ENCODE measurements at regions not wholly inside any gene's neighbourhood (a gene's known extent, or its start where the extent isn't known, plus 50 kb on each side); places are given as distances from the start of the nearest gene placed in this dataset.

DNA sequence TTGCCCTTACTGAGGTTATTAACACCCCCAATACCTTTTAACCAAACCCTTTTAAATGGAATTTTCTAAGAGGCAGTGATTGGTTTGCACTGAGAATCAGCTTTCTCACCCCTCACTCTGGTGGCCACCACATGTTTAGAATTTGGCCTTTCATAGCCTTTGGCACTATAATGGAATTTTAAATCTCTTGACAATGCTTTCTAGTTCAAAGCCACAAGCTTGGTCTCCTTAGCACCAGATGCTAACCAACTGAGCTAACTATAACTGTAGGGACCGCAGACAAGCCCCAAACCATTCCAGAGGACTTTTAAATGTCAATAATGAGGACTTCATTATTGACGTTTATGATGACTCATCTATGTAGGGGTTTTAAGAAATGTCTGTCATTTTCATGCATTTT, 238.7 kb upstream of the SNX7 start:
- Histone ChIP-seq H3K4me1 (ENCODE audit: control insufficient read depth, insufficient read depth, low read length) (no peaks in the 10 kb centered on the region), H3K9ac (ENCODE audit: low read length) (no peak overlapping the region)

DNA sequence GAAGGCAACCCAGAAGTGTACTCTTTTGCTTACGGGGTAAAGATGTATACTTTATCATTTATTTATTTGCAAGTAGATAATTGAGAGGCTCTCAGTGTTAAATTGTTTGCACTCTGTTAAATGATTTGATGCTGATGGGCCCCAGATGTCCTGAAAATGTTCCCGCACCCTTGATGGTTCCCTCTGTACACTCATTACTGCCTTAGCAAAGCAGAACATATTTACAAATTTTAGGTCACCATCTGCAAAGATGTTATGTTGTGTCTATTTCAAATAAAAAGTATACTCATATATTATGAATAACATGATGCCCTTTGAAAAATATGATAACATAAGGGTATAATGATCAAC, 240.5 kb upstream of the SNX7 start:
- no peak for DNase-seq (ENCODE audit: low read depth)
- no peak overlapping the region for H3K9ac ChIP-seq (ENCODE audit: low read length)
- no peaks in the 10 kb centered on the region for H3K27me3 ChIP-seq (replicated peaks; ENCODE audit: control insufficient read depth, insufficient read depth, low read length)
- H3K4me1 ChIP-seq (ENCODE audit: control insufficient read depth, insufficient read depth, low read length): no peaks in the 10 kb centered on the region
- no peaks in the 10 kb centered on the region for H3K9me3 ChIP-seq (ENCODE audit: control insufficient read depth, low read length)
- H3K36me3 ChIP-seq (ENCODE audit: control insufficient read depth, insufficient read depth, low read length, severe bottlenecking): no peaks in the 10 kb centered on the region
- H3K4me3 ChIP-seq (ENCODE audit: low read length): no peak overlapping the region

More for the DNA sequence above, 238.7 kb upstream of the SNX7 start:
- H3K9me3 ChIP-seq (ENCODE audit: control insufficient read depth, low read length): no peaks in the 10 kb centered on the region
- no peaks in the 10 kb centered on the region for H3K36me3 ChIP-seq (ENCODE audit: control insufficient read depth, insufficient read depth, low read length, severe bottlenecking)
- DNase-seq (ENCODE audit: low read depth): no peak
- no peaks in the 10 kb centered on the region for H3K27me3 ChIP-seq (replicated peaks; ENCODE audit: control insufficient read depth, insufficient read depth, low read length)
- H3K4me3 ChIP-seq (ENCODE audit: low read length): no peak overlapping the region

GRCh38 chr1:98420376-98421084, 241.0 kb upstream of the SNX7 start:
- Histone ChIP-seq H3K9ac (ENCODE audit: low read length) (no peak overlapping the region), H3K27me3 (replicated peaks; ENCODE audit: control insufficient read depth, insufficient read depth, low read length) (no peaks in the 10 kb centered on the region), H3K9me3 (ENCODE audit: control insufficient read depth, low read length) (no peaks in the 10 kb centered on the region), H3K4me1 (ENCODE audit: control insufficient read depth, insufficient read depth, low read length) (no peaks in the 10 kb centered on the region), H3K4me3 (ENCODE audit: low read length) (no peak overlapping the region), H3K36me3 (ENCODE audit: control insufficient read depth, insufficient read depth, low read length, severe bottlenecking) (no peaks in the 10 kb centered on the region)
- DNase-seq (ENCODE audit: low read depth): peak; percentile 6

- DNase-seq (ENCODE audit: low read depth): no peak
- Histone ChIP-seq H3K36me3 (ENCODE audit: control insufficient read depth, insufficient read depth, low read length, severe bottlenecking) (no peaks in the 10 kb centered on the region), H3K4me3 (ENCODE audit: low read length) (no peak overlapping the region), H3K9me3 (ENCODE audit: control insufficient read depth, low read length) (peaks cover 4% of the 10 kb centered on the region), H3K4me1 (ENCODE audit: control insufficient read depth, insufficient read depth, low read length) (no peaks in the 10 kb centered on the region), H3K27me3 (replicated peaks; ENCODE audit: control insufficient read depth, insufficient read depth, low read length) (no peaks in the 10 kb centered on the region), H3K9ac (ENCODE audit: low read length) (no peak overlapping the region)
Observed at GRCh38 chr1:98417820-98418219, 243.7 kb upstream of the SNX7 start.

DNA sequence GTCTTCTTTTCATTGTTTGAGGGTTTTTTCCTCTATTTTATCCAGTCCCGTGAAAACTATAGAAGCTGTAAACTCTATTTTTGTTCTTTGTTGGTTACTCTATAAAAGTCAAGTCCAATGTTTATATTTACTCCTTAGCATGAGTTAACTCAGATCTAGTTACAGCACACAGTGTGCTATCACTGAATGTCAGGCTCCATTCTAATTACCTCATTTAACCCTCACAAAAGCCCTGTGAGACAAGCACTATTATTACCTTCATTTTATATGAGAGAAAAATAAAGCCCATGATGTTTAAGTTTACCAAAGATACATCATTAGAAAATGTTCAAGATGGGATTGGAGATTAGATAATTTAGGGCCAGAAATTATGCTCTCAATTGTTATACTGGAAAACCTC, 251.4 kb upstream of the SNX7 start:
- Histone ChIP-seq H3K4me1 (ENCODE audit: control insufficient read depth, insufficient read depth, low read length) (no peaks in the 10 kb centered on the region), H3K27me3 (replicated peaks; ENCODE audit: control insufficient read depth, insufficient read depth, low read length) (no peaks in the 10 kb centered on the region), H3K9me3 (ENCODE audit: control insufficient read depth, low read length) (peaks cover 4% of the 10 kb centered on the region), H3K9ac (ENCODE audit: low read length) (no peak overlapping the region), H3K4me3 (ENCODE audit: low read length) (no peak overlapping the region), H3K36me3 (ENCODE audit: control insufficient read depth, insufficient read depth, low read length, severe bottlenecking) (no peaks in the 10 kb centered on the region)
- no peak for DNase-seq (ENCODE audit: low read depth)

DNA sequence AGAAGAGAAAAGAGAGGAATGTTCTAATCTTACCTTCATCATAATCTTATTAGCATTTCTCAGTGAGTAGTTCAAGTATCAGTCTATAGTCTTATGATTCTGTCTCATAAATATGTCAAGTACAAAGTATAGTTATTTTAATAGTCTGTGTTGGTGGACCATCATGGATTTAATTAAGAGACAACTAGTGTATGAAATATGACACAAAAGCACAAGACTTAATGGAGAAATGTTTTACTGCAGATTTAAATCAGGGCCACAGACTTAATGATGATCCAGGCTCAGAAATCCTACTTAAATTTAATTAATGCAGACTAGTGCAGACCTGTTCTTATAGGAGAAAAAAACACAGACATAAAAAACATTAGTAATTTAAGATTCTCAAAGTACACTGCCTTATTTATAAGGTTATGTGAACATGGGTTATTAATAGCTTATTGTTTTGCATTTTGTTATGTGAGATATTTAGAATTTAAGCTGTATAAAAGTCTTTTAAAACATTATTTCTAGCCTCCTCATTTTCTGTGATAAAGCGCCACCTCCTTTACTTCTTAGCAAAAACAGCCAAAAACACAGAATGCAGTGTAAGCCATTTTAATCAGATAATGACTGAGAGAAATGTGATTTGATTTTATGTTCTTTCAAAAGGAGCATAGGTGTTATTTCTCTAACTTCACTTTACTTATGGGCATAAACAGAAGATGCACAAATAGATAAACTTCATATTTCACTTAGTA, 255.0 kb upstream of the SNX7 start:
- Histone ChIP-seq H3K4me1 (ENCODE audit: control insufficient read depth, insufficient read depth, low read length) (no peaks in the 10 kb centered on the region), H3K9me3 (ENCODE audit: control insufficient read depth, low read length) (no peaks in the 10 kb centered on the region), H3K4me3 (ENCODE audit: low read length) (no peak overlapping the region), H3K36me3 (ENCODE audit: control insufficient read depth, insufficient read depth, low read length, severe bottlenecking) (no peaks in the 10 kb centered on the region), H3K27me3 (replicated peaks; ENCODE audit: control insufficient read depth, insufficient read depth, low read length) (no peaks in the 10 kb centered on the region), H3K9ac (ENCODE audit: low read length) (no peak overlapping the region)
- no peak for DNase-seq (ENCODE audit: low read depth)

GRCh38 chr1:98405581-98406074, 255.9 kb upstream of the SNX7 start:
- H3K27me3 ChIP-seq (replicated peaks; ENCODE audit: control insufficient read depth, insufficient read depth, low read length): no peaks in the 10 kb centered on the region
- no peaks in the 10 kb centered on the region for H3K4me1 ChIP-seq (ENCODE audit: control insufficient read depth, insufficient read depth, low read length)
- DNase-seq (ENCODE audit: low read depth): no peak
- H3K9ac ChIP-seq (ENCODE audit: low read length): no peak overlapping the region
- no peak overlapping the region for H3K4me3 ChIP-seq (ENCODE audit: low read length)
- no peaks in the 10 kb centered on the region for H3K9me3 ChIP-seq (ENCODE audit: control insufficient read depth, low read length)
- no peaks in the 10 kb centered on the region for H3K36me3 ChIP-seq (ENCODE audit: control insufficient read depth, insufficient read depth, low read length, severe bottlenecking)

GRCh38 chr1:98404866-98405265, 256.7 kb upstream of the SNX7 start:
- Histone ChIP-seq H3K4me1 (ENCODE audit: control insufficient read depth, insufficient read depth, low read length) (no peaks in the 10 kb centered on the region), H3K9ac (ENCODE audit: low read length) (no peak overlapping the region), H3K36me3 (ENCODE audit: control insufficient read depth, insufficient read depth, low read length, severe bottlenecking) (no peaks in the 10 kb centered on the region), H3K27me3 (replicated peaks; ENCODE audit: control insufficient read depth, insufficient read depth, low read length) (no peaks in the 10 kb centered on the region), H3K4me3 (ENCODE audit: low read length) (no peak overlapping the region), H3K9me3 (ENCODE audit: control insufficient read depth, low read length) (no peaks in the 10 kb centered on the region)
- DNase-seq (ENCODE audit: low read depth): no peak

DNA sequence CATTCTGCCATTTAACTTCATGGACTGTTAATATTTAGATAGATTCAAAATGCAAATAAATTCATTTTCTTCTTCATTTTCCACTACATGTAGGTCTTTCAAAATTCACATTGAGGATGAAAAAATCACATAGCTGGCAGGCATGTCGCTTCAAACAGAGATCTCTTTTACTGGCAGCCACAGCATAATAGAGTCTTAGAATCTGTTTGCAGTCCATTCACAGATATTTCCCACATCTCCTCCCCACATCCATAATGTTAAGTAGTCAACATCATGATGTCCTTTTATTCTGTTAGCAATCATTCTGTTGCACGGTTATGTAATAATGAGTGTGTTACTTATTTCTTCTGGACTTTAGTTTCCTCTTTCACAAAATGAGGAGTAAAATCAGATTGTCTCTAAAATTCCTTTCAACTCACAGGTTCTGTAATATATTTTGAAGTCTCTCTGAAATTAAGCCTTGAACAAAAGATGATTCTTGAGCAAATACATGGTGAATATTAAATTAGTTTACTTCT, 257.5 kb upstream of the SNX7 start:
- H3K9ac ChIP-seq (ENCODE audit: low read length): no peak overlapping the region
- H3K9me3 ChIP-seq (ENCODE audit: control insufficient read depth, low read length): no peaks in the 10 kb centered on the region
- DNase-seq (ENCODE audit: low read depth): no peak
- no peaks in the 10 kb centered on the region for H3K4me1 ChIP-seq (ENCODE audit: control insufficient read depth, insufficient read depth, low read length)
- no peak overlapping the region for H3K4me3 ChIP-seq (ENCODE audit: low read length)
- no peaks in the 10 kb centered on the region for H3K27me3 ChIP-seq (replicated peaks; ENCODE audit: control insufficient read depth, insufficient read depth, low read length)
- no peaks in the 10 kb centered on the region for H3K36me3 ChIP-seq (ENCODE audit: control insufficient read depth, insufficient read depth, low read length, severe bottlenecking)

- Histone ChIP-seq H3K27me3 (replicated peaks; ENCODE audit: control insufficient read depth, insufficient read depth, low read length) (no peaks in the 10 kb centered on the region), H3K4me3 (ENCODE audit: low read length) (no peak overlapping the region), H3K36me3 (ENCODE audit: control insufficient read depth, insufficient read depth, low read length, severe bottlenecking) (no peaks in the 10 kb centered on the region), H3K9ac (ENCODE audit: low read length) (no peak overlapping the region), H3K9me3 (ENCODE audit: control insufficient read depth, low read length) (no peaks in the 10 kb centered on the region), H3K4me1 (ENCODE audit: control insufficient read depth, insufficient read depth, low read length) (no peaks in the 10 kb centered on the region)
- no peak for DNase-seq (ENCODE audit: low read depth)
Observed at GRCh38 chr1:98402860-98403259, 258.7 kb upstream of the SNX7 start.

DNA sequence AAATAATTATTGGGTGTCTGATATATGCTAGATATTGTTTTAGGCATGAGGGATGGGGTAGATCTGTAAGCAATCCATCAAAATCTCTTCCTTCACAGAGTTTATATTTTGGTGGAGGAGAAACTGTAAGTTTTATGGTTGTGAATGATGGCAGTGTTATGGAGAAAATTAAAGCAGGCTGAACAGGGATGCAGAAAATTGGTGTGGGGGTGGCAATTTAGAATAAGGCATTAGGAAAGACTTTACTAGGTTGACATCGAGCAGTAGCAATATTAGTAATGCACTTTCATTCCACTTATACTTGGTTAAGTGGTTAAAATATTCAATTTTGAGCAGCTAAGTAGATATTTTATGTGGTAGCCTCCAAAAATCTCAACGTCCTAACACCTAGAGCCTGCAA, 261.1 kb upstream of the SNX7 start:
- DNase-seq (ENCODE audit: low read depth): no peak
- Histone ChIP-seq H3K4me3 (ENCODE audit: low read length) (no peak overlapping the region), H3K4me1 (ENCODE audit: control insufficient read depth, insufficient read depth, low read length) (no peaks in the 10 kb centered on the region), H3K9ac (ENCODE audit: low read length) (no peak overlapping the region), H3K36me3 (ENCODE audit: control insufficient read depth, insufficient read depth, low read length, severe bottlenecking) (no peaks in the 10 kb centered on the region), H3K27me3 (replicated peaks; ENCODE audit: control insufficient read depth, insufficient read depth, low read length) (no peaks in the 10 kb centered on the region), H3K9me3 (ENCODE audit: control insufficient read depth, low read length) (no peaks in the 10 kb centered on the region)
